Non-pigmented ciliary epithelial cell (primary cell): ENCODE measurements at regions not wholly inside any gene's neighbourhood (a gene's known extent, or its start where the extent isn't known, plus 50 kb on each side); places are given as distances from the start of the nearest gene placed in this dataset.
"Not testable (repeated sequence)": the region's sequence is repeated elsewhere in the genome, so short reads cannot be mapped to it uniquely, and the experiment has no call there.

Experiments used
- DNase-seq: peaks from one replicate; pipeline ENCODE4 v3.0.0-alpha.2; 2010; ENCODE audit warnings: low read depth

DNA sequence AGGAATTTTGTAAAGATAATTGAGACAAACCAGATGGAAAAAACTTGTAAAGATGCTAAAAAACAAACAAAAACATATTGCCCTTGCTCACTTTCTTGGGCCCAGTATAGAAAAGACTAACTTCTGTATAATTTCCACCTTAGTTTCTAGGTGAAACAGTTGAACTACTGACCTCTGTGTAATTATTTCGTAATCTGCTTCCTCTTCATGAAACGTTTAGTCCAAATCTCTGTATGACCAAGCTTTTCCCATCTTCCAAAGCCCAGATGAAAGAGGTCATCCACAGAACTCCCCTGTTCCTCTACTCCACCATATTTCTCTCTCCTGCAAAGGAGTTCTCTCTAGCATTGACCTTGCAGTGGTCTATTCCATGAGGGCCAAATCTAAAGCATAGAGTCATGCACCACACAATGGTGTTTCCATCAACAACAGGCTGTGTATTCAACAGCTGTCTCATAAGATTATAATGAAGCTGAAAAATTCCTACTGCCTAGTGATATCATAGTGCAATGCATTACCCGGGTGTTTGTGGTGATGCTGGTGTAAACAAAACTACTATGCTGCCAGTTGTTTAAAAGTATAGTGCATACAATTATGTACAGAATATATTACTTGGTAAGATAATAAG, 647.6 kb downstream of the TNS3 start:
- peak; percentile 24 for DNase-seq

- no peak for DNase-seq
Measured at GRCh38 chr7:46933596-46933995, 648.3 kb downstream of the TNS3 start.

DNA sequence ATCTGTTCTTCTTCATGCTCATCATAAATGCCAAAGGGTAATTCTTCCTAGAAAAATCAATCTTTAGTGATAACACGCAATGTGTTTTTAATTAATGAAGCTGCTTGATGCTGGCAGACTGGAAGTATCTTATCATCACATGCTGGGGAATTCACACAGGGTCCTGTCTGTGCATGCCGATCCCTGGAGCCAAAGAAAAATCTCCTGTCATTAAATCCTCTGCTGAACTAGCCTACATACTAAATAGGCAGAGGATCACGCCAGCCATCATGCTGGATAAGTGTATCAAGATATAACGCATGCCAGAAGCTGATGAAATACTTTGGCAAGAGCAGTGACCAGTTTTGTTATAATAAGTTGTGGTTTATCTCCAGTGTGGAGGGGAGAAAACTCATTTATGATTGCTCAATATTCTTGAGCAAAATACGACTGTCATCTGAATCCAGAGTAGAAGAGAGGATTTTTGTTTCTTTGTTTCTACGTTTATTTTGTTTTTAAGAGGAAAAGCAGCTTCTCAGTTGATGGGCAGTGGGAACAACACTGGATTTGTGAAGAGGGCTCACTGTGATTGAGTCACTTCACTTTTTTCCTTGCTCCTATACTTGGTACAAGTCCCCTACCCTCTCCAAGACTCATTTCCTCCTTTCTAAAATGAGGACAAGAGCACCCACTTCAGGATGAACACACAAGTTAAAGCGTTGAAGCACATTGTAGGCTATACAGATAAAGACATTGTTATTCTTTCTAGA, 649.1 kb downstream of the TNS3 start:
- peak; percentile 79 for DNase-seq

DNA sequence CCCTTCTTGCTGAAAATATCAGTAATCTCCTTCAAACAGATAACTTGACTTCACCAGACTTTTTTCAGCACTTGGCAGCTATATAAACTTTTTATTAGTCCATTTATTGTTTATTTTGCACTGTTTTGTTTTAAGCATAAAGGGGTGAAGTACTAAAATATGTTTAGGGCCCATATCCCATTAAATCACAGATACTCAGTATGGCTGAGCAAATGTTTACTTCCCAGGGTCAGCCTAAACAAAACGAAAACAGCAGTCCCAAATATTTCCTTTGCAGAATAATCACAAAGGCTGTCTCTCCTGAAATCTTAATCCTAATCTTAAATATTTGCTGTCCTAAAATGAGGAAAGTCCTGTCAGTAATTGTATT, 649.6 kb downstream of the TNS3 start:
- no peak for DNase-seq

DNA sequence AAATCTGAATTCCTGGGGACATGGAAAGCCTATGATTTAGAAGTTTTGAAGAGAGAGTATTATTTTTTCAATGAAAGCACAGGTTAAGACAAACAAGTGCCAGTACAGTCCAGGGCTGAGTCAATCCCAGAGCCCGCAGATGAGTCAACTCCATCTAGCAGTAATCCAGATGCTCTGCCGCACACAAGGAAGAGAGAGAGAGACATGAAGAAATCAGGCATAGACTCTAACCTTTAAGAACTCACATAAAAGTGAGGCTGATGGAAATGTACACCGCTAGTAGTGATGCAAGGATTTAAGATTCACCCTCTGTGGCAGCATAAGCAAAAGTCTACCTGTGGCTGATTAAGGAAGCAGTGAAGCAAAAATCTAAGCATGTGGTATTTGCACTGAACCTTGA, 651.5 kb downstream of the TNS3 start:
- DNase-seq: peak; percentile 89

GRCh38 chr7:46929359-46929758, 652.6 kb downstream of the TNS3 start:
- DNase-seq: no peak

DNA sequence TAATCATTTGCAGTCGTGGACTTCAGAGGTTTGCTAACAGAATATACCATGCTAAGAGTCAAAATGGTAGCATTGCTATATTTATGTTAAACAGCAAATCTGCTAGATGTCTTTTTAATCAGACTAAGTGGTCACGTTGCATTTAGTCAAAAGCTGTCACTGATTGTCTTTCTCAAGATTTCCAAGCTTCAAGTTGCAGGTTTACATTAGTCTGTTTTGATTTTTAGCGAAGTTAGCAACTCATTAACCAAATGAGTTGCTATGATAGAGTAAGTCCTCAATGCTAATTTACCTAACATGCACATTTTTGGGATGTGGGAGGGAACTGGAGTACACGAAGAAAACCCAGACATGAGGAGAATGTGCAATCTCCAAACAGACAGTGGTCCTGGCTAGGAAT, 653.2 kb downstream of the TNS3 start:
- no peak for DNase-seq

GRCh38 chr7:46927131-46927810, 654.6 kb downstream of the TNS3 start:
- no peak for DNase-seq

DNA sequence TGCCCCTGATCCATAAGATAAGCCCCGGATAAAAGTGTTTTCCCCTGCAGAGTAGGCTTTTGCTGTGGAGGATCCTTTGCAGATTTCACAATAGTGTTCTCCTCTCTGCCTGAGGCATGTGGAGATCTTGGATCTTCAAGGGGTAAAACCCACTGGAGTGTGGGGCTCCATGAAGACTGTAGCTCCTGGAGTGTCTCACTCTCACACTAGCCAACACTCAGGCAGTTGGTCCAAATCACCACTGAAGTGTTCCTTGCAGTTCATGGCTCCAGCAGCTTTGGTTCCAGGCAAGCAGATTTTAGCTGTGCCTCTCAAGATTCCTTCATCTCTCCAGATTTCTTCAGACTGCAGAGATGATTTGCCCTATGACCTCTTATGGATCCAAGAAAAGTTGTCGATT, 665.3 kb downstream of the TNS3 start:
- no peak for DNase-seq

- no peak for DNase-seq
Measured at GRCh38 chr7:46912692-46913091, 669.2 kb downstream of the TNS3 start.

DNA sequence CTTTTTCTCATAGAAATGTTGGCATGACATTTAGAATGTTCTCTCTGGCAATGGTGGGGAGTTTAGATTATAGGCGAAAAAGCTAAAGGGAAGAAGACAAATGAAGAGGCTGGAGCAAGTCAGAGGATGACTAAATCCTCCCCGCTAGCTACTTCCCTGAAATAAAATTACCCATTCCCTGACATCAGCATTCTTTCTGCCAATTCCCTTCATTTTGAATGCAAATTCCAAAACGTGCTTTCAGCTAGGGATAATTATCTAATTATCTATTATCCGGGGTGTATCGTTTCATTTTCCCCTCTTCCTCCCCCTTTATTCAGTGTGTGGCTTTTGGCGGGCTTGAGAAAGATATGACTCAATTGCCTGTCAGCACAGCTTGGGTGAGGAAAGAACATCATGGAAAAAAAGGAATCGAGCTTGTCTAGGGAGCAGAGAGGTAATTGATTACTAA, 672.3 kb downstream of the TNS3 start:
- peak; percentile 24 for DNase-seq

GRCh38 chr7:46908770-46909169, 673.1 kb downstream of the TNS3 start:
- peak; percentile 68 for DNase-seq

GRCh38 chr7:46904523-46904922, 677.4 kb downstream of the TNS3 start:
- not testable (repeated sequence) for DNase-seq

- DNase-seq: no peak
Measured at GRCh38 chr7:46902463-46902862, 679.4 kb downstream of the TNS3 start.

- no peak for DNase-seq
Measured at GRCh38 chr7:46900312-46901263, 681.3 kb downstream of the TNS3 start.

GRCh38 chr7:46897381-46897780, 684.5 kb downstream of the TNS3 start:
- no peak for DNase-seq

DNA sequence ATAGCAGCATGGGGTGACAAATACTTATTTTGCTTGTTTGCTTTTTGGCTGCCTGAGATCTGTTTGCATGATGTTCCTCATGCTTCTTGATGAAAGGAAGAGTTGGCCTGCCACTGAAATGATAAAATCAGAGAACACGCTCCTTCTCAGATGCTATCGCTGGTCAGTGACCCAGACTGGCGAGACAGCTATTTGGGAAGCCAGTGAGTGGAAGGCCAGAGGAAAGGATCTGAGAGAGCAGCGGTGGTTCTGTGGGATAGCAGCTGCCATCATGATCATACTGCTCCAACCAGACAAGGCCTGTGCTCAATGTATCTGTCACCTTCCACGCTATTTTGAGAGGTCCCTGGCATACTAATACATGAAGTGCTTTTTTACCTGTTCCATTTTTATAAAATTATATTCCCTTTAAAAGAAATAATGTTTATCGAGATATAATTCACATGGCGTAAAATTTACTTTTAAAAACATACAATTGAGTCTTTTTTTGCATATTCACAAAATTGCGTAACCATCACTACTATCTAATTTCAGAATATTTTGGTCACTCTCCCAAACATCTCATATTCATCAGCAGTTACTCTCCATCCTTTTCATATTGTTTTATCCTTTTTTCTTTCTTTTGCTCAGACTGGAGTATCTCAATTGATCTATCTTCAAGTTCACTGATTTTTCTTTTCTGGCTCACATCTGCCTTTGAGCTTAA, 695.1 kb downstream of the TNS3 start:
- no peak for DNase-seq

DNA sequence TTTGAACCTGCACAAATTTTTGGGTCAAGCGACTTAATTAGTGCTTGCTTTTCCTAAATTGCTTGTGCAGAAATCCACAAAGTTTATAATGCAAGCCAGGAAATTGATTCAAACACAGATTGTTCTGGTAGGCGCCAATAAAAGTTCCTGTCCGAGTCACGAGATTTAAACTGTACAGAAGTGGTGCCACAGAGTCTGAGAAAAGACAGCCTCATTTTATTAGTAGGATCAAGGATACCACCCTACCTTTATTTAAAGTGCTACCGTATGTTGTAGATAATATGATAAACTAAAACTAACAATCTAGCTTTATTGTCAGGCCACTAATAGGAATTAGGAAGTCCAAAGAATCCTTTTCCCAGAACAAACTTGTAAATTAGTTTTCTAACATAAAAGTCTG, 696.7 kb downstream of the TNS3 start:
- DNase-seq: no peak

GRCh38 chr7:46881507-46882127, 700.3 kb downstream of the TNS3 start:
- DNase-seq: no peak

- no peak for DNase-seq
Measured at GRCh38 chr7:46880508-46881196, 701.3 kb downstream of the TNS3 start.
